ENCODE measurements at regions not wholly inside any gene's neighbourhood (a gene's known extent, or its start where the extent isn't known, plus 50 kb on each side); places are given as distances from the start of the nearest gene placed in this dataset.

DNA sequence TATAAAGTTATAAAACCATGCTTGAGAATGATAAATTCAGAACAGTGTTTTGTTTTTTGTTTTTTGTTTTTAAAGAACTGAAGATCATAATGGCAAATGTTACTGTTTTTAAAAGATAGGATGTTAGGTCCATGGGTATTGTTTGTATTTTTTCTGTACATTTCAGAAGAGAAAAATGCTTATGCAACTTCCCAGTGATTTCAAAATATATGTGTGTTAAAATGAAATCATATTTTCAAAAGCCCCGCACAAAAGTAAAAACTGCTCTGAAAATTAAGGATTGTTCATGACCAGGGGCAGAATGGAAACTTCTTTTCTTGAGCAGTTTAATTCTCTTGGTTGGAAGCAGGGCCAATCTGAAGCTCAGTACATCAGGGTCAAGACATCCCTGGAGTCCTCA lies 109.2 kb upstream of the SIRPG start:
- Histone ChIP-seq H3K9ac (ENCODE audit: control insufficient read depth, extremely low read depth, insufficient read depth, low read length) (no peak overlapping the region), H3K4me3 (ENCODE audit: control insufficient read depth in 2 of 3, extremely low read depth in 1 of 3, insufficient read depth in 2 of 3, low read depth in 1 of 3, low read length in 3 of 3) (no peak overlapping the region), H3K4me2 (ENCODE audit: control insufficient read depth, extremely low read depth, insufficient read depth, low read depth, low read length) (no peak overlapping the region), H2AFZ (ENCODE audit: control insufficient read depth, low read length) (no peak overlapping the region), H3K9me1 (ENCODE audit: control insufficient read depth, extremely low read depth, insufficient read depth, low read length) (no peaks in the 10 kb centered on the region), H3K36me3 (ENCODE audit: control insufficient read depth in 2 of 2, extremely low read depth in 1 of 2, insufficient read depth in 2 of 2, low read length in 2 of 2) (no peaks in the 10 kb centered on the region), H3K9me3 (ENCODE audit: control insufficient read depth, low read depth, low read length) (no peaks in the 10 kb centered on the region), H3K27ac (ENCODE audit: control insufficient read depth, insufficient read depth, low read length) (no peak overlapping the region), H3K79me2 (ENCODE audit: control insufficient read depth, insufficient read depth, low read length) (no peaks in the 10 kb centered on the region), H3K27me3 (ENCODE audit: control insufficient read depth, extremely low read depth, insufficient read depth, low read length) (no peaks in the 10 kb centered on the region), H3K4me1 (ENCODE audit: control insufficient read depth, extremely low read depth, insufficient read depth, low read length) (peaks cover 3% of the 10 kb centered on the region), H4K20me1 (ENCODE audit: control insufficient read depth, extremely low read depth, insufficient read depth, low read length) (no peaks in the 10 kb centered on the region)
- no peak for FAIRE-seq
- TF ChIP-seq CTCF (optimal IDR thresholded peaks at IDR 0.05 in 1 of 3, IDR thresholded peaks at IDR 0.05 in 1 of 3, conservative IDR thresholded peaks at IDR 0.05 in 1 of 3; ENCODE audit: extremely low read depth in 1 of 3, insufficient read depth in 2 of 3, low read length in 3 of 3): no peak
- no peak for TF ChIP-seq EZH2 (IDR thresholded peaks at IDR 0.05; ENCODE audit: low read length)
- DNase-seq (ENCODE audit: low read depth, low spot score): no peak
- dilution Hi-C loops (cut with MboI; ENCODE audit: extremely low pct_ligation_motif_present, low sequenced_read_pairs): no loop called here

- Histone ChIP-seq H3K9me3 (ENCODE audit: control insufficient read depth, low read depth, low read length) (no peaks in the 10 kb centered on the region), H3K4me3 (ENCODE audit: control insufficient read depth in 2 of 3, extremely low read depth in 1 of 3, insufficient read depth in 2 of 3, low read depth in 1 of 3, low read length in 3 of 3) (no peak overlapping the region), H3K79me2 (ENCODE audit: control insufficient read depth, insufficient read depth, low read length) (no peaks in the 10 kb centered on the region), H3K4me2 (ENCODE audit: control insufficient read depth, extremely low read depth, insufficient read depth, low read depth, low read length) (peak overlapping the region; percentile 28), H3K36me3 (ENCODE audit: control insufficient read depth in 2 of 2, extremely low read depth in 1 of 2, insufficient read depth in 2 of 2, low read length in 2 of 2) (no peaks in the 10 kb centered on the region), H4K20me1 (ENCODE audit: control insufficient read depth, extremely low read depth, insufficient read depth, low read length) (no peaks in the 10 kb centered on the region), H2AFZ (ENCODE audit: control insufficient read depth, low read length) (no peak overlapping the region), H3K4me1 (ENCODE audit: control insufficient read depth, extremely low read depth, insufficient read depth, low read length) (peaks cover 14% of the 10 kb centered on the region), H3K9me1 (ENCODE audit: control insufficient read depth, extremely low read depth, insufficient read depth, low read length) (no peaks in the 10 kb centered on the region), H3K27me3 (ENCODE audit: control insufficient read depth, extremely low read depth, insufficient read depth, low read length) (no peaks in the 10 kb centered on the region), H3K9ac (ENCODE audit: control insufficient read depth, extremely low read depth, insufficient read depth, low read length) (no peak overlapping the region), H3K27ac (ENCODE audit: control insufficient read depth, insufficient read depth, low read length) (no peak overlapping the region)
- dilution Hi-C loops (cut with MboI; ENCODE audit: extremely low pct_ligation_motif_present, low sequenced_read_pairs): no loop called here
- peak; percentile 69 for FAIRE-seq
- TF ChIP-seq CTCF (optimal IDR thresholded peaks at IDR 0.05 in 1 of 3, IDR thresholded peaks at IDR 0.05 in 1 of 3, conservative IDR thresholded peaks at IDR 0.05 in 1 of 3; ENCODE audit: extremely low read depth in 1 of 3, insufficient read depth in 2 of 3, low read length in 3 of 3) (peak; percentile 78 to 98 (median 82)), EZH2 (IDR thresholded peaks at IDR 0.05; ENCODE audit: low read length) (no peak)
- peak; percentile 33 for DNase-seq (ENCODE audit: low read depth, low spot score)
Observed at GRCh38 chr20:1764136-1765033, 106.8 kb upstream of the SIRPG start.
